HG03565 (cell line): ENCODE measurements at regions not wholly inside any gene's neighbourhood (a gene's known extent, or its start where the extent isn't known, plus 50 kb on each side); places are given as distances from the start of the nearest gene placed in this dataset.
"Not testable (repeated sequence)": the region's sequence is repeated elsewhere in the genome, so short reads cannot be mapped to it uniquely, and the experiment has no call there.

ENCODE experiments used
- ATAC-seq: cut with Tn5 transposase; IDR thresholded peaks from one replicate; pipeline ENCODE4 v1.9.1; 2021; ENCODE audit warnings: mild to moderate bottlenecking, moderate library complexity; ENCODE audit not compliant: unreplicated experiment

DNA sequence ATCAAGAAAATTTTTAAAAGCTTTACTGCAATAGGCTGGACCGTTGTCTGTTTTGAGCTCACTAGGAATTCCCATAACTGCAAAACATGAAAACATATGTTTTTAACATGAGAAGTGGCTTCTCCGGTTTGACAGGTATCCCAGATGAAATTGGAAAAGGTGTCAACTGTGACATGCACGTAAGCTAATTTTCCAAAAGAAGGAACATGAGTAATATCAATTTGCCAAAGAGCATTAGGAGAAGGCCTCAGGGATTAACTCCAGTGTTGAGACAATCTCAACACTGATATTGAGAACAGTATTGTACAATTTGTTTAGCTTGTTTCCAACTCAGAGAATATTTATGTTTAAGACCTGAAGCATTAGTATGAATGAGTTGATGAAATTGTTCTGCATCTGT is 215.5 kb upstream of the KCNN2 start:
- no peak for ATAC-seq

DNA sequence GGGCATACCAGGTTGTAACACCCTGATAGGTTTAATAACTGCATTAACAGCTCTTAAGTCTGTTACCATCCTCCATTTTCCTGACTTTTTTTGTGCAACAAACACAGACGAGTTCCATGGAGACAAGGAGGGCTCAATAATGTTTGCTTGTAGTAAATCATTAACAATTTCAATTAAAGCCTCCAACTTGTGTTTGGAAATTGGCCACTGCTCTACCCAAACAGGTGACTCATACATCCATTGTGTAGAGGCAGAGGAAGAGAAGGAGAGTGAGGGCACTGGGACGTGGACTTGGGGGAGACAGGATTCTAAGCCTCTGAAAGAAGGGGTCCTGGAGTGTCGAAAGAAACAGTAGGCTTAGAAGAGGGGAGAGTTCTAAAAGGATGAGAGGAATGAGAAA is 213.6 kb upstream of the KCNN2 start:
- ATAC-seq = no peak

DNA sequence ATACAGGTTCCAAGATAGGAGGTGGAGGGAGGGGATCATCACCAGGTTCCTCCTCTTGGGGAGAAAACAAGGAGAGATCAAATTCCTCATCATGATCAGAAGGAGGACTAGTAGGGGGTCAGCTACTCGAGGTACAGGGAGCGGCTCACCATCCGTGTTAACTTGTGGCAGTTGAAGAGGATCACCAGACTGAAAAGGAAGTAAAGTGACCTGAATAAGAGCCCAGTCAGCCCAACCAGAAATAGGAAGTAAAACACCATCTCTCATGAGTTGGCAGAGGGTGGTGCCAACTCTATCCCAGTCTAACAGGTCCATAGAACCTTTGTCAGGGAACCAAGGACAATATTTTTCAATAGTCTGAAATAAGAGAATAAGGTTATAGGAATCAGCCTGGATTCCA is 213.1 kb upstream of the KCNN2 start:
- ATAC-seq = not testable (repeated sequence)

DNA sequence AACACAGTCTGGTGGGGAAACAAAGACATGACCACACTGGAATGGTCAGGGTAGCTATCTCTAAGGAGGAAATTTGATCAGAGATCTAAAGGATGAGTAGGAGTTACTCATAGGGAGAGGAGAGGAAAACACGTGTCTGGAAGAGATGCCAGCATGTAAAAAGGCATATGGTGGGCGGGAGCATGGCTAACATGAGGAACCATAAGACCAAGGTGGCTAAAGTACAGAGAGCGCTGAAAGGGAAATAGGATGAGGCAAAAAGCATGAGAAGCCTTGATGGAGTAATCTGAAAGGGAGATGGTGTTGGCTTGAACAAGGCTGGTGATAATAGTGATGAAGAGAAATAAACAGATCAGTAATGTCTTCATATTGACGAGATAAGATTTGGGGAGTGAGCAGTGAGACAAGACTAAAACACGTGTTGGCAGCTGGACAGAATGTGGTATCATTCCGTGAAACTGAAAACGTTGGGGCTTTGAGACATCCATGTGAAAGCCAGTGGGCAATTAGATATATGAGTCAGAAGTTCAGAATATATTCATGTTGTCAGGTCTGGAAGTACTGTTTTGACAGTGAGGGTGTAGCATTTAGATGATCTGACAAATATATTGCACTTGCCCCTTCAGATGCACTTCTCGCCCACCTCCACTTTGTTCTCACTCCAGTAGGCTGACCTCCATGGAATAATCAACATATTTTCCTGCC is 209.1 kb upstream of the KCNN2 start:
- no peak for ATAC-seq

DNA sequence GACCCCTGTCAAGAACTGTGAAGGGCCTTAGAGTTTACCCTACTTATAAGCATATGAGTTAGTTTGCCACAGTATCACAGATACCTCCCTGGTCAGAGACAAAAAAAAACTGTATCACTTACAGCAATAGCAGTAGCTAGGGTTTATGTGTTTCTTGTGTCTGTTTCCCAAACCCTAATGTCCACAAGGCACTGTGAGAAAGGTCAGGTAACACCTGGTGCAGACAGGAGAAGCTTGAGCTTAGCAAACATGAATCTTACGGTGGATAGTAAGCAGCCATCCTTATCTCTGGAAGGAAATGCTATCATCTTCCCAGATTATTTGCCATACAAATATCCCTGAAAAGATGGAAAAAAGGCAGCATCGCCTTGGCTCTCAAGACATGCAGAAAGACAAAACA is 208.5 kb upstream of the KCNN2 start:
- ATAC-seq = no peak

DNA sequence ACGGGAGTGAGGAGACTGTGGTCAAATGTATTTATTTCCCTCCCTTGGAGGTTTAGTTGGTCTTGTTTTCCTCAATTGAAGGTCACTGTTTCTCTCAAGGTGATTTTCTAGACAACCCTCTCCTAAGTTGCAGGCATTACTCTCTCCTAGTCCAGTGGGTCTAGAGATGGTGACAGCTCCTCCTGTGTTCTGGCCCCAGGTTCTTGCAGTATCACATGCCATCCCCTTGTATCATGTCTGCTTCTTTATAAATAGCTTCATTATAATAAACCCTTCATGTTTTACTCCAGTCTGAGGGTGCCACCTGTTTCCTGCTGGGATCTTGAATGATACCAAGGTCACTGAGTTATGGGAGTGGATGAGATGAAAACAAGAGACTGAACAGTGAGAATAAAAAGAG is 208.0 kb upstream of the KCNN2 start:
- ATAC-seq = no peak

DNA sequence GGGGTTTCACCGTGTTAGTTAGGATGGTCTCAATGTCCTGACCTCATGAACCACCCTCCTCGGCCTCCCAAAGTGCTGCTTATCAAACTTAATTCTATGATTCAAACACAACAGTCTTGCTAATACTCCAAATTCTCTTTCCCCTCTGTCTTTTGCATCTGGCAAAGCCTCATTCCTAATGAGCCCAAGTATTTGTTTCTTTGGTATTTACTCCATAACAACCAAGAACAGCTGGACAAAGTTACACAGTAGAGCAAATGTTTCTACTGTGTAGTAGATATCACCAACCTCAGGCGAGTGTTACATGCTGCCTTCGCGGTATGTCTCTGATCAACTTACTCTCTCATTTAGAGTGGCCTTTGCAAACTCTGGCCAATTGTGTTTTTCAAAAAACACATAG is 195.8 kb upstream of the KCNN2 start:
- ATAC-seq = no peak

DNA sequence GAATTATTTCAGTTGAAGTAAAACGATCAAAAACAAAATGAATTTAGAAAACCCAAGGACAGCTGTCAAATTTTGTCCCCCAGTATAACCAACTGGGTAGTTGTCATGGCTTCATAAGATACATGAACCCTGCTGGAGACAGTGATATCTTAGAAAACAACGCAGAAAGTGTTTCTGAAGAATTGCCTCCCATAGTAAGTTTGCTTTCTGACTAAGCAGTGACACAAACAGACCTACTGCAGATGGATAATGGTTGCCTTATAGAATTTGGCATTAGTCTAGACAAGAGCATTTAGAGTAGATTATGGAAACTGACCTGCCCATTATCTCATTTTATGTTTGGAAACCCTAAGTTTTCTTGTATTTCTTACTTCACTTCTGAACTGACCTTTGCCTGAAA is 187.7 kb upstream of the KCNN2 start:
- ATAC-seq = no peak

DNA sequence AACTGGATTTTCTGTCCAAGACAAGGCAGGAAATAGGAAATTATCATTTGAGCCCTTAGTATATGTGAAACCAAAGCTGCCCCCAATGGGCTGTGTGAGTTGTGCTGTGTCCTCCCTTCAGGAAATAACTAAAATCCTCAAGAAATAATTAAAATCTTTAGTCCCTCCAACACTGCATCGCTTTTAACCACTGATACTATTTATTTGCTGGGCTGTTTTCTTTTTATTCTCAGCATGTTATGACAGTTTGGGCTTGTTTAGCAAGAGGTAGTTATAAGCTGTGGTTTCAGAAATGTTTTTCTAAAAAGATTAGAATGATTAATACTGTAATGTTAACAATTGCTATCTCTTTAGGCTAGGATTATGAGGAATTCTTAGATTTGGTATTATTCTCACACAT is 187.0 kb upstream of the KCNN2 start:
- ATAC-seq = no peak

DNA sequence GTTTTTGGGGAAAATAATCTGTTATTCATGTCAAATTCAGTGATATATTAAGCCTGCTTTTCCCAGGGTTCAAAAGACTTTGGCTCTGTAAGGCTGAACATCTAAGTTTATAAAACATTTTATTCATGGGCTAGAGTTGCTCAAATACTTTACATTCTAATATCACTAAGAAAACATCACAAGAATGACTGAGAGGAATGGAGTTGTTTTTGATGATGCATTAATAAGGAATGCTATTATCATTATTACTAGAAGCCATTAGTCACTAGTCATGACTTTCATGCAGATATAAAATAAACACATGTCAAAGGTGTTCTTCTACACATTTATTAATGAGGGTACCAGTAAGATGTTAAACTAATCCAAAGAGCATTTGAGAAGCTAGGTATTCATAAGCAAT is 185.5 kb upstream of the KCNN2 start:
- ATAC-seq = no peak

DNA sequence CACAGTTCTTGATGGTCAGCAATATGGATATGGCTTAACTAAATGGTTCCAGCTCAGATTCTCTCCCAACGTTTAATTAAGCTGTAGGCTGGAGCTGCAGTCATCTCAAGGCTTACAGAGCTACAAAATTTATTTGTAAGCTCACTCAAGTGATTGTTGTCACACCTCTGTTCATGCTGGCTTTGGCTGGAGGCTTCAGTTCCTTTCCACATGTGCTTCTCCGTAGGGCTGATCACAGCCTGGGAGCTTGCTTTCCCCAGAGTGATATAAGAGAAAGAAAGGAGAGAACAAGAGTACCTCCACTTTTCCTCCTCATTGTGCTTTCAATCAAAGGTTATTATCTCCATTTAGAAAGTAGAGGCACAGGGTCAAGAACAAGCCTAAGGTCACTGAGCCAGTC is 182.7 kb upstream of the KCNN2 start:
- no peak for ATAC-seq

DNA sequence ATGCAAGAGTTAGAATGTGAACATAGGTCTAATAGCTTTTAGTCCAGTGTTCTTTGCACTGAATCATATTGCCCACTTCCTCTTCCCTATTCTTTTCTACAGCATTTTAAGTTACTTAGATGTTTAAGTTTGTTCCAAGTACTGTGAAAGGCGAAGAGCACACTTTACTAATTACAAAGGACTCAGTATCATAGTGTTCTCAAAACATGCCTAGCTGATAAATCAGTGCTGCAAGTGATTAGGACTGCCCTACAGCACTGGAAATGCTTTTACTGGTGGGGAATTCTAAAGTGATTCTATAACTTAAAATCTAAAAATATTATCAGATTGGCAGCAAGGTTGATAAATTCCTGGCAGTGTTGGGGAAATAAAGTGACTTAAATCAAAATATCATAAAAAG is 177.9 kb upstream of the KCNN2 start:
- ATAC-seq = no peak

DNA sequence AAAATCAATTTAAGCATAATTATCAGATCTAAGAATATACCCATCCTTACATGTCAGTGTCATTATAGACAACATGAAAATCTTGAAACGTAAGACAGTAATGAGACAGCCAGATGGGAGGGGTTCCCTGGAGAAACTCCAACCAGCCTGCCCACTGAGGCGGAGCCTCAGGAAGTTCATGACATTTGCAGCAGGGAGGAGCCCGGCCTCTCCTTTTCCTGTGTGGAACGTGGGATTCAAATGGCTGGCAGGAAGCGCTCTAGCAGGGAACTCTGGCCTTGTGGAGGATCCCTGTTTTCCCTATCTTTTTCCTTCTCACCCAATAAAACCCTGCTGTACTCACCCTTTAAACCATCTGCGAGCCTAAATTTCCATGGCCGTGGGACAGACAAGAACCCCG is 176.6 kb upstream of the KCNN2 start:
- no peak for ATAC-seq

DNA sequence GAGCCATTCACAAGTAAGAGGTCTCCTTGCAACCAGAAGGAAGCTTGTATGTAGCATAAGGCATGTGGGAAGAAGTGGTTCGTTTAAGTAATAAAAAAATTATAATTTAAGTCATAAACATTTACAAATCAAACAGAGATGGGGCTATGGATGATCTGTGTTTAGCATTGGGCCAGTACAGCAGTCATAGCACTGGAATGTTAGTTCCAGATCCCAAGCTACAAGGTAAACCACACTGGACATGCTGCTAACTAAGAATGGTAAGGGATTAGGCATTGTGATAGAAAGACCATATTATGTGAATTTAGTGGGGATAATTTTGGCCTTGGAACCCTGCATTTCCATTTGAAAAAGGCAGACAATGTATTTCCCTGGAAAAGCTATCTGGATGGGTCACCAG is 170.4 kb upstream of the KCNN2 start:
- no peak for ATAC-seq

DNA sequence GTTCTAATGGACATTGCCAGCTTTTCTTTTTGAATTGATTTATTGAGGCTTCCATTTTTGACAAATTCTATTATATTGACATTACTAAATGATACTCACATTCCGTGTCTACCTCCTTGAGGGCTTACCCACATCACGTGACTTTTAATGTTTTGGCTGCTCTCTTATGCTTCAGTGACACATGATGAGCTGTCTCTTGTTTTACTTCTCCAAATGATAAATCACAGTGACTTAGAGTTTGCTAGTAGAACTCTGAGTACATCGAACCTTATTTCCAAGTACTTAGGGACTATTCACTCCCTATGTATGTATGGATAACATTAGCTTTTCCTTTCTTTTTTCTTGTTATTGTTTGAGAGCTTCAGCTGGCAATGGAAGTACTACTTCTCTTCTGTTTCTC is 169.8 kb upstream of the KCNN2 start:
- ATAC-seq = no peak

DNA sequence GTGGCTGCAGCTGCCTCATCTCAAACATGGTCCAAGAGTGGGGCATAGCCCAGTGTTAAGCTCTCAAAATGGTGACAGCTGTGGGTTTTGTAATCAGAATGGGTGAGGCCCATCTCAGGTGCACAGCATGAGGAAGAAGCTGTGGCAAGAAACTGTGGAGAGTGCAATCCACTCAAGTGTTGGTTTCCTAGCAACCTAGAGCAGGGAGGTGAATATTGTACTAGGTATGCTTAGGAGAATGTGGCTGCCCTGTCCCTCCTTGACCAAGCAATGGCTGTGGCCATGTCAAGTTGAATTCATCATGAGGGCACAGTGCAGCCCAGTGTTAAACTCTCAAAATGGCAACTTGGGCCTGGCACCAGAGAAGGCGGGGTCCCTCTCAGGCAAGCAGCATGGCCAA is 160.5 kb upstream of the KCNN2 start:
- no peak for ATAC-seq

DNA sequence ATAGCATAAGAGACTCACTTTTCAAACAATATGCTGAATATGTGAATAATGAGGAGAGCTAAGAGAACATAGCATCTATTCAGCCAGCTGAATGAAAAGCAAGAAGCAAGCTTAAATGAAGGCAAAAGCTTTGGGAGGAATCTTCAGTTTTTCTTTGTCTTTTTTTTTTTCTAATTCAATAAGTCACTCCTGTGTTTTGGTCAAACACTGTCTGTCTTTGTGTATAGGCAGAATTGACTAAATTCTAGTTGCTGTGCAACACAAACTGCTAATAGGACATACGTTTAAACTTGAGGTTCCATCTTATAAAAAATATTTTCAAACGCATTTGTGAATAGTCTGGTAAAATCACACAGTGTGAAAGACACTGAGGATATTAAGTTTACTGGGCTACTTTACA is 156.9 kb upstream of the KCNN2 start:
- ATAC-seq = no peak

DNA sequence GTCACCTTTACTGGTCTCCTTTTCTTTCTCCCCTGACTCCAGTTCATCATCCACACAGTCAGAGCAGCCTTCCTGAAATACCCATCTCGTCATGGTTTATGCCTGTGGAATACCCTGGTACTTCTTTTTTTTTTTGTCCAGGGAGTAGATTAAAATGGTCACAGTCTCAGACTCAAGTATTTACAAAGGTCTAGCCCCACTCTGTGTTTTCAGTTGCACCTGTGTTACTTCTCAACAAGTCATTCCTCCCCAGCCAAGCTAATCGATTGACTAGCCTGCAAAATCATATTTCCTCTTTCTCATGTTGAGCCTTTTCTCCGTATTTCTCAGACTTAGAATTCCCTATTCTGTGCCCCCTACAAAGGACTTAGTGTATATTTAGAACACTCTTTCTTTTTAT is 155.2 kb upstream of the KCNN2 start:
- no peak for ATAC-seq

DNA sequence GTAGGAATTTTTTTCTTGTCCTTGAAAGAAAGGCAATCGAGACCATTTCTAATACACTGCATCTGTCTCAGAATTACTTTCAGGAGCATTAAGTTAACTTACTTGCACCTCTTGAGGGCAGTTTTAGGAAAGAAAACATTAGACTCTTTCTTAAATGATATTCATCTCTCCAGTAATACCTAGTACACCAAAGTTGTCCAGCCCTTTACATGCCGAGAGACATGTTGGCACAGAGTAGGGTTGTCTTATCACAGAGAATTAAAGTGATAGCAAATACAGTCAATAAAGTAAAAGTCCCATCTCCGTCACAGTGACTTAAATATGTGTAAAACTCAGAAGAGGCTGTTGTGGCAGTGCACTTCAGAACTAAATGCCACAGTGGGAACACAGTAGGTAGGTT is 154.3 kb upstream of the KCNN2 start:
- no peak for ATAC-seq

DNA sequence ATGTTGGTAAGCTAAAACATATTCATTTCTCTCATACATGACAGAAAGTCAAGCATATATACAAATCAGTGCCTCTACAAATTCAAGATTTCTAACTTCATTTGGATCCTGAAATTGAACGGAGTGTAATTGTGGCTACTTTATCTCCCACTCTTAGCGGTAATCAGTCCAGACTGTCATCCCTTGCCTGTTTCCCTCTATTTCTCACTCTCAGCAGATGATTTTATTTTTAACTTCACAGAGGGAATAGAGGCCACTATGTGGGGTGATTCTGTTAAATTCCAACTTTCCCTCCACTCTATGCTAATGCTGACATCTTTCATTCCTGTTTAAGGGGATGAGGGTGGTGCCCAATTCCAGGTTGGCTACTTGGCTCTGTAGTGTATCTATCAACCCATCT is 153.8 kb upstream of the KCNN2 start:
- ATAC-seq = no peak

DNA sequence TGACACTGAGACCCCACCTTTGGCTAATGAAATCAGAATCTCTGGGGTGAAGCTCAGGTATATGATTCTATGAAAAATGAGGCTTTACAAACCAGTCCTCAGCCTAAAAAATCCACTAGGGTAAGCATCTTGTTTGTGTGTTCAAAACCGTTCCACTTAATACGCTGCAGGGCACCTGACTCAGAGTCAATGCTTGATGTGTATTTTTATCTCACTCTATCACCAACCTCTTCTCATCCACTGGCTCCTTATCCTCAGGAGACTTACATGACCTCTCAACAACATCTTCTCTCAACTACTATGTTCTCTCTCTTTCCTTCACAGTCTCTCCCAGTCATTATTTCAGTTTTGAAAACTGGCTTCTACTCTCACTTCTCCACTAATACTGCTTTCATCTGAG is 153.3 kb upstream of the KCNN2 start:
- ATAC-seq = no peak

DNA sequence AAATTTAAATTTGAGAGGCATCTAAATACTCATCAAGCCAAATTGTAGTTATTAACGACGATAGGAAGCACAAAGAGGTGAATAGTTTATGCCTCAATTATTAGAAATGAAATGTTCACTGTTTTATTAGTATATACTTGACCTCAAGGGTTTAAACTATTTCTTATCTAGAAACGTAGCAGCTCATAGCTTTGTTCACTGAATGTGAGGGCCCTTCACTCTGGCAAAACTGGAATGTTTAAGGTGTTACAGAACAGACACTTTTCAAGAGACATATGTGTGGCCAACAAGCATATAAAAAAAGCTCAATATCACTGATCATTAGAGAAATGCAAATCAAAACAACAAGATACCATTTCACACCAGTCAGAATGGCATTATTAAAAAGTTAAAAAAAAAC is 151.2 kb upstream of the KCNN2 start:
- ATAC-seq = no peak

DNA sequence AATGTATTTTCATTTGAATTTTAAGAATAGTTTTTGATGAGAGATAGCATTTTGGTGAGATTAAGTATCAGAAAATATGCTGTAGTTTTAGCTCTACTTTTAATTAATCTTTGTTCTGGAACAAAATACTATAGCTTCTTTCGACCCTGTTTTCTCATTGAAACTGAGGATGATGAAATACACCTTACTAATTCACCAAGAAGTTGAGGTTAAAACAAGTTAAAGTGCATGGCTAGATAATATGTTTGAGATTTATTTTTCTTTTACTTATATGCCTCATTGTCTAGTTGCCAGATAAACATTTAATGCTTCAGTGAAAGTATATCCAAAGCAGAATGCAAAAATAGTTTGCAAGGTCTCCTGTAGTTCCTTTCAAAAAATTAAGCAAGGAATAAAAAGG is 140.1 kb upstream of the KCNN2 start:
- ATAC-seq = no peak

DNA sequence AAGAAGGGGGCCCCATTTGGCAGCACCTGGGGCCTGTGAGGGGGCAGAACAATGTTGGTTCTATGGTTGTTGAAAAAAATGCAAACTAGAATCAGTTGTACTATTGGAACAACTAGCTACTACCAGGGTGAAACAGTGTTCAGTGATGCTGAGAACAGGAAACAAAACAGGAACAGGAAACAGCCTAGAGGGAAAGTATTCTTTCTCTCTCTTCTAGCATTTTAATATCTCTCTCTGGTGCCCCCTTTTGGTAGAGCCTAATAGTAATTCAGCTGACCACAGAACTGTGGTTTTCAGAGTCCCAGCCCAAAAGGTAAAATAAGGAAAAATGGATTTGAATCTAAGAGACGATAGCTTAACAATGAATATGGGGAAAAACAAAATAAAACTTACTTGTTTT is 138.0 kb upstream of the KCNN2 start:
- peak; percentile 79 for ATAC-seq
